Smooth muscle cell (in vitro differentiated cells): ENCODE measurements at regions not wholly inside any gene's neighbourhood (a gene's known extent, or its start where the extent isn't known, plus 50 kb on each side); places are given as distances from the start of the nearest gene placed in this dataset.

Experiments
- DNase-seq: peaks from one replicate; lab custom pipeline; 2025; ENCODE audit not compliant: unreplicated experiment; lab: John Stamatoyannopoulos, UW
- H2AFZ ChIP-seq: fragments of 200-600 bp; sonication (generic); 2 replicates; pipeline ENCODE4 v1.6.0; 2016; ENCODE audit warnings: antibody characterized with exemption, low read depth, mild to moderate bottlenecking
- H3F3A ChIP-seq: fragments of 200-600 bp; sonication (generic); 2 replicates; pipeline ENCODE4 v1.6.0; 2017; ENCODE audit warnings: antibody characterized with exemption, low read depth
- H3K27ac ChIP-seq: fragments of 200-600 bp; sonication (generic); 2 replicates; pipeline ENCODE4 v1.5.1; 2016; ENCODE audit warnings: low read depth, mild to moderate bottlenecking
- H3K27me3 ChIP-seq: fragments of 200-600 bp; sonication (generic); 2 replicates; pipeline ENCODE4 v1.6.1; 2016; ENCODE audit warnings: low read depth, mild to moderate bottlenecking
- H3K36me3 ChIP-seq: fragments of 200-600 bp; sonication (generic); 2 replicates; pipeline ENCODE4 v1.5.1; 2016; ENCODE audit warnings: low read depth
- H3K4me1 ChIP-seq: fragments of 200-600 bp; sonication (generic); 2 replicates; pipeline ENCODE4 v1.5.1; 2016; ENCODE audit warnings: low read depth
- H3K4me2 ChIP-seq: fragments of 200-600 bp; sonication (generic); 2 replicates; pipeline ENCODE4 v1.6.0; 2016; ENCODE audit warnings: mild to moderate bottlenecking
- H3K4me3 ChIP-seq: fragments of 200-600 bp; sonication (generic); 2 replicates; pipeline ENCODE4 v1.5.1; 2016; ENCODE audit warnings: mild to moderate bottlenecking
- H3K79me2 ChIP-seq: fragments of 200-600 bp; sonication (generic); 2 replicates; pipeline ENCODE4 v1.6.0; 2016; ENCODE audit warnings: low read depth, mild to moderate bottlenecking
- H3K9ac ChIP-seq: fragments of 200-600 bp; sonication (generic); 2 replicates; pipeline ENCODE4 v1.6.0; 2016; ENCODE audit warnings: low read depth
- H3K9me3 ChIP-seq: fragments of 200-600 bp; sonication (generic); replicated peaks from 2 replicates; pipeline ENCODE4 v1.5.1; 2016; ENCODE audit warnings: low read depth
- H4K20me1 ChIP-seq: fragments of 200-600 bp; sonication (generic); 2 replicates; pipeline ENCODE4 v1.6.0; 2016; ENCODE audit warnings: low read depth
- CTCF ChIP-seq: fragments of 200-600 bp; sonication (generic); IDR thresholded peaks from 2 replicates; pipeline ENCODE4 v1.5.1; 2017; ENCODE audit warnings: borderline replicate concordance, mild to moderate bottlenecking, antibody characterized with exemption; ENCODE audit not compliant: insufficient read depth, poor library complexity, severe bottlenecking
- WGBS: methylation state at CpG from one replicate; pipeline ENCODE4 v1.1.7; 2016; ENCODE audit warnings: low lambda C conversion rate; 5-methylcytosine and 5-hydroxymethylcytosine counted together

- Histone ChIP-seq H3K4me1 (no peaks in the 10 kb centered on the region), H3K36me3 (no peaks in the 10 kb centered on the region), H2AFZ (no peak overlapping the region), H3K9ac (no peak overlapping the region), H3K4me3 (no peak overlapping the region), H3K4me2 (no peak overlapping the region), H3F3A (no peaks in the 10 kb centered on the region), H3K27me3 (no peaks in the 10 kb centered on the region), H3K9me3 (no peaks in the 10 kb centered on the region), H3K79me2 (no peaks in the 10 kb centered on the region), H4K20me1 (no peaks in the 10 kb centered on the region), H3K27ac (no peak overlapping the region)
- no peak for DNase-seq
- 96% methylated on average over 2 of the region's 2 CpGs for WGBS
- no peak for TF ChIP-seq CTCF
These were observed 146.5 kb upstream of the DTNBP1 start for GRCh38 chr6:15809367-15809766.

GRCh38 chr6:15804164-15805154 is 141.6 kb upstream of the DTNBP1 start:
- H3K36me3 ChIP-seq = no peaks in the 10 kb centered on the region
- TF ChIP-seq CTCF = no peak
- no peaks in the 10 kb centered on the region for H3K4me1 ChIP-seq
- DNase-seq = no peak
- H3K27ac ChIP-seq = no peak overlapping the region
- H2AFZ ChIP-seq = no peak overlapping the region
- no peak overlapping the region for H3K9ac ChIP-seq
- WGBS = 79% methylated on average over 13 of the region's 13 CpGs
- no peaks in the 10 kb centered on the region for H3K27me3 ChIP-seq
- H3F3A ChIP-seq = no peaks in the 10 kb centered on the region
- H3K9me3 ChIP-seq = no peaks in the 10 kb centered on the region
- H3K4me2 ChIP-seq = no peak overlapping the region
- H4K20me1 ChIP-seq = no peaks in the 10 kb centered on the region
- H3K79me2 ChIP-seq = no peaks in the 10 kb centered on the region
- H3K4me3 ChIP-seq = no peak overlapping the region

GRCh38 chr6:15802466-15802865 is 139.6 kb upstream of the DTNBP1 start:
- no peaks in the 10 kb centered on the region for H4K20me1 ChIP-seq
- DNase-seq = no peak
- WGBS = 93% methylated on average over 5 of the region's 5 CpGs
- no peak overlapping the region for H3K4me2 ChIP-seq
- H2AFZ ChIP-seq = no peak overlapping the region
- TF ChIP-seq CTCF = no peak
- H3K36me3 ChIP-seq = no peaks in the 10 kb centered on the region
- no peaks in the 10 kb centered on the region for H3K79me2 ChIP-seq
- no peak overlapping the region for H3K27ac ChIP-seq
- H3K4me1 ChIP-seq = no peaks in the 10 kb centered on the region
- no peaks in the 10 kb centered on the region for H3K27me3 ChIP-seq
- H3F3A ChIP-seq = no peaks in the 10 kb centered on the region
- no peaks in the 10 kb centered on the region for H3K9me3 ChIP-seq
- H3K4me3 ChIP-seq = no peak overlapping the region
- no peak overlapping the region for H3K9ac ChIP-seq
